Progenitor cell of endocrine pancreas (in vitro differentiated cells): ENCODE measurements at regions not wholly inside any gene's neighbourhood (a gene's known extent, or its start where the extent isn't known, plus 50 kb on each side); places are given as distances from the start of the nearest gene placed in this dataset.

Experiments
- DNase-seq: peaks from one replicate; pipeline ENCODE4 v3.0.0; 2021; ENCODE audit warnings: low spot score; ENCODE audit not compliant: unreplicated experiment
- H3K27ac Mint-ChIP-seq: 2 replicates; pipeline ENCODE4 v1.8.0; 2021; ENCODE audit warnings: mild to moderate bottlenecking, moderate library complexity, mixed read lengths
- H3K27me3 Mint-ChIP-seq: 2 replicates; pipeline ENCODE4 v1.8.0; 2021; ENCODE audit warnings: mixed read lengths
- H3K36me3 Mint-ChIP-seq: 2 replicates; pipeline ENCODE4 v1.8.0; 2022; ENCODE audit warnings: mixed read lengths; ENCODE audit not compliant: insufficient read depth
- H3K4me1 Mint-ChIP-seq: 2 replicates; pipeline ENCODE4 v1.8.0; 2021; ENCODE audit warnings: low read depth, mixed read lengths
- H3K4me3 Mint-ChIP-seq: 2 replicates; pipeline ENCODE4 v1.8.0; 2021; ENCODE audit warnings: low read depth, mild to moderate bottlenecking, moderate library complexity, mixed read lengths
- H3K9me3 Mint-ChIP-seq: 2 replicates; pipeline ENCODE4 v1.8.0; 2021; ENCODE audit warnings: low read depth, mixed read lengths
- TF ChIP-seq, protein P1 (sequence below): fragments of 200-600 bp; sonication (generic); IDR thresholded peaks from one replicate; pipeline ENCODE4 v1.5.0; 2021; ENCODE audit warnings: antibody characterized with exemption, mild to moderate bottlenecking; ENCODE audit not compliant: unreplicated experiment

- H3K4me3 Mint-ChIP-seq = no peak overlapping the region
- H3K9me3 Mint-ChIP-seq = no peaks in the 10 kb centered on the region
- no peaks in the 10 kb centered on the region for H3K36me3 Mint-ChIP-seq
- TF ChIP-seq, protein P1, sequence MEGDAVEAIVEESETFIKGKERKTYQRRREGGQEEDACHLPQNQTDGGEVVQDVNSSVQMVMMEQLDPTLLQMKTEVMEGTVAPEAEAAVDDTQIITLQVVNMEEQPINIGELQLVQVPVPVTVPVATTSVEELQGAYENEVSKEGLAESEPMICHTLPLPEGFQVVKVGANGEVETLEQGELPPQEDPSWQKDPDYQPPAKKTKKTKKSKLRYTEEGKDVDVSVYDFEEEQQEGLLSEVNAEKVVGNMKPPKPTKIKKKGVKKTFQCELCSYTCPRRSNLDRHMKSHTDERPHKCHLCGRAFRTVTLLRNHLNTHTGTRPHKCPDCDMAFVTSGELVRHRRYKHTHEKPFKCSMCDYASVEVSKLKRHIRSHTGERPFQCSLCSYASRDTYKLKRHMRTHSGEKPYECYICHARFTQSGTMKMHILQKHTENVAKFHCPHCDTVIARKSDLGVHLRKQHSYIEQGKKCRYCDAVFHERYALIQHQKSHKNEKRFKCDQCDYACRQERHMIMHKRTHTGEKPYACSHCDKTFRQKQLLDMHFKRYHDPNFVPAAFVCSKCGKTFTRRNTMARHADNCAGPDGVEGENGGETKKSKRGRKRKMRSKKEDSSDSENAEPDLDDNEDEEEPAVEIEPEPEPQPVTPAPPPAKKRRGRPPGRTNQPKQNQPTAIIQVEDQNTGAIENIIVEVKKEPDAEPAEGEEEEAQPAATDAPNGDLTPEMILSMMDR = no peak
- no peak for DNase-seq
- peaks cover 6% of the 10 kb centered on the region for H3K27me3 Mint-ChIP-seq
- no peak overlapping the region for H3K27ac Mint-ChIP-seq
- H3K4me1 Mint-ChIP-seq = no peaks in the 10 kb centered on the region
Observed at GRCh38 chr9:120338340-120338739, 241.6 kb downstream of the CDK5RAP2 start.

- Mint-ChIP-seq H3K4me3 (no peak overlapping the region), H3K27ac (no peak overlapping the region), H3K36me3 (no peaks in the 10 kb centered on the region), H3K9me3 (no peaks in the 10 kb centered on the region), H3K27me3 (peaks cover 6% of the 10 kb centered on the region), H3K4me1 (no peaks in the 10 kb centered on the region)
- TF ChIP-seq, protein P1 = no peak
- DNase-seq = no peak
Observed at GRCh38 chr9:120337131-120337530, 242.8 kb downstream of the CDK5RAP2 start.

GRCh38 chr9:120336753-120337090 lies 243.2 kb downstream of the CDK5RAP2 start:
- Mint-ChIP-seq H3K4me3 (no peak overlapping the region), H3K36me3 (no peaks in the 10 kb centered on the region), H3K27me3 (peaks cover 6% of the 10 kb centered on the region), H3K27ac (no peak overlapping the region), H3K9me3 (no peaks in the 10 kb centered on the region), H3K4me1 (no peaks in the 10 kb centered on the region)
- TF ChIP-seq, protein P1 = peak; percentile 7
- DNase-seq = no peak

DNA sequence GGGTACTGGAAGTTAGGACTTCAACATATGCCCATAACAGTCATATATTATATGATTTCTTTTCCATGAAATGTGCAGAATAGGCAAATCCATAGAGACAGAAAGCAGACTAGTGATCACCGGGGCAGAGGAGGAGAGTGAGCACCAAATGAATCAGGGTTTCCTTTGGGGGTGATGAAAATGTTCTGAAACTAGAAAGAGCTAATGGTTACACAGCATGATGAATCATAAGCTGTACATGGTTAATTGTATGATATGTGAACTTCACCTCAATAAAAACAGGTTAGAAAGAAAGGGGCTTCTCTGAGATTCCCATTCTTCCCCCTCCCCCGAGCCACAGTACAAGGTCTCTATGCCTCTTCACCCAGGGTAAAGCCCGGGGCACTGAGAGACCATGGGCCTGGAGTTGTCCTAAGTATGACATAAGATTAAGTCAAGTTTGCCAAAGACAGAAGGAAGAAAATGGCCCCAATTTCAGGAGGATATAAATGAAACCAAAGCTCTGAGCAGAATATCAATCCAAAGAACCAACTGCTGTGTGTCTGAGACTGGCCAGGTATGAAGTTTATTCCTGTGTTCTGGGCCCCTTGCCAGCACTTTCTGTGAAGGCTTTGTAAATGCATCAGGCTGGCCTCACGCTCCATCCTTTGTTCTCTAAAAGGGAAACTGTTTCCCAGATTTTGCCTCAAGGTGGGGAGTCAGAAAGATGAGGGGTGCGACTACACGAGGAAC lies 243.8 kb downstream of the CDK5RAP2 start:
- TF ChIP-seq, protein P1 = no peak
- Mint-ChIP-seq H3K4me3 (no peak overlapping the region), H3K27me3 (peaks cover 6% of the 10 kb centered on the region), H3K4me1 (no peaks in the 10 kb centered on the region), H3K36me3 (no peaks in the 10 kb centered on the region), H3K27ac (no peak overlapping the region), H3K9me3 (no peaks in the 10 kb centered on the region)
- DNase-seq = no peak

DNA sequence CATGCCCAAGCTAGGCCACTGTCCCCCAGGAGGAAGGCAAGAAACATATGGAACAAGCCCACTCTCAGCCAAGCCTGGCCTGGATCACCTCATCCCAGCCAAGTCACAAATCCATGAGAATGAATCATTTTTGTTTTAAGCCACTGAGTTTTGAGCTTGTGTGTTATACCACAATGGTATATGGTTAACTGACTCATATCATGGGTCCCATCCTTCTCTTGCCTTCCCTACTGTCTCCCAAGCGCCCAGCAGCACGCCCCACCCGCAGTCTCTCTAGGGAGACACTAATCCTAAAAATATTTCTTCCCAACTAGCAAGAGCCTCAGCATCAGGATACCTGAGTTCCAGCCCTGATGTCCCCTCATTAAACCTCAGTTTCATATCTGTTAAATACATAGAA lies 248.1 kb downstream of the CDK5RAP2 start:
- peaks cover 3% of the 10 kb centered on the region for H3K27me3 Mint-ChIP-seq
- H3K4me1 Mint-ChIP-seq = no peaks in the 10 kb centered on the region
- DNase-seq = no peak
- TF ChIP-seq, protein P1 = no peak
- no peaks in the 10 kb centered on the region for H3K36me3 Mint-ChIP-seq
- no peak overlapping the region for H3K4me3 Mint-ChIP-seq
- no peaks in the 10 kb centered on the region for H3K9me3 Mint-ChIP-seq
- no peak overlapping the region for H3K27ac Mint-ChIP-seq
